ENCODE measurements at regions not wholly inside any gene's neighbourhood (a gene's known extent, or its start where the extent isn't known, plus 50 kb on each side); places are given as distances from the start of the nearest gene placed in this dataset.

- no peak for DNase-seq
- no peaks in the 10 kb centered on the region for H3K4me1 ChIP-seq
- intact Hi-C loops (cut with DNase I) = no loop called here
- H3K27ac ChIP-seq = no peak overlapping the region
- no peaks in the 10 kb centered on the region for H3K36me3 ChIP-seq
- H3K4me3 ChIP-seq = no peak overlapping the region
- H3K27me3 ChIP-seq = no peaks in the 10 kb centered on the region
- no peak for TF ChIP-seq CTCF (IDR thresholded peaks at IDR 0.05)
- no peaks in the 10 kb centered on the region for H3K9me3 ChIP-seq
- no peak for ATAC-seq
Observed at GRCh38 chr9:18398038-18398437, 75.9 kb upstream of the ADAMTSL1 start.

GRCh38 chr9:18404434-18405029 lies 69.4 kb upstream of the ADAMTSL1 start:
- H3K27ac ChIP-seq = no peak overlapping the region
- no peaks in the 10 kb centered on the region for H3K4me1 ChIP-seq
- no peak for TF ChIP-seq CTCF (IDR thresholded peaks at IDR 0.05)
- ATAC-seq = no peak
- no peaks in the 10 kb centered on the region for H3K36me3 ChIP-seq
- intact Hi-C loops (cut with DNase I) = no loop called here
- H3K27me3 ChIP-seq = no peaks in the 10 kb centered on the region
- H3K4me3 ChIP-seq = no peak overlapping the region
- no peak for DNase-seq
- no peaks in the 10 kb centered on the region for H3K9me3 ChIP-seq

GRCh38 chr9:18405240-18405639 lies 68.7 kb upstream of the ADAMTSL1 start:
- Histone ChIP-seq H3K4me1 (no peaks in the 10 kb centered on the region), H3K9me3 (no peaks in the 10 kb centered on the region), H3K4me3 (no peak overlapping the region), H3K36me3 (no peaks in the 10 kb centered on the region), H3K27me3 (no peaks in the 10 kb centered on the region), H3K27ac (no peak overlapping the region)
- ATAC-seq = no peak
- no peak for TF ChIP-seq CTCF (IDR thresholded peaks at IDR 0.05)
- DNase-seq = no peak
- intact Hi-C loops (cut with DNase I) = no loop called here

- no peak for ATAC-seq
- intact Hi-C loops (cut with DNase I) = no loop called here
- no peaks in the 10 kb centered on the region for H3K9me3 ChIP-seq
- no peaks in the 10 kb centered on the region for H3K4me1 ChIP-seq
- no peak overlapping the region for H3K4me3 ChIP-seq
- no peak for TF ChIP-seq CTCF (IDR thresholded peaks at IDR 0.05)
- no peaks in the 10 kb centered on the region for H3K36me3 ChIP-seq
- H3K27me3 ChIP-seq = no peaks in the 10 kb centered on the region
- DNase-seq = no peak
- H3K27ac ChIP-seq = no peak overlapping the region
Observed at GRCh38 chr9:18410983-18411382, 63.0 kb upstream of the ADAMTSL1 start.

GRCh38 chr9:18421391-18421790 lies 52.6 kb upstream of the ADAMTSL1 start:
- ATAC-seq = no peak
- Histone ChIP-seq H3K4me1 (no peaks in the 10 kb centered on the region), H3K4me3 (no peak overlapping the region), H3K27me3 (no peaks in the 10 kb centered on the region), H3K36me3 (no peaks in the 10 kb centered on the region), H3K27ac (no peak overlapping the region), H3K9me3 (no peaks in the 10 kb centered on the region)
- intact Hi-C loops (cut with DNase I) = no loop called here
- DNase-seq = no peak
- TF ChIP-seq CTCF (IDR thresholded peaks at IDR 0.05) = no peak

Data from left lung (tissue), 4 donors.